CD4-positive, alpha-beta T cell treated with Interleukin-6 for 4 hours (primary cell): ENCODE measurements at regions not wholly inside any gene's neighbourhood (a gene's known extent, or its start where the extent isn't known, plus 50 kb on each side); places are given as distances from the start of the nearest gene placed in this dataset.
"Not testable (repeated sequence)": the region's sequence is repeated elsewhere in the genome, so short reads cannot be mapped to it uniquely, and the experiment has no call there.

Source experiments
- DNase-seq: peaks from one replicate; pipeline ENCODE4 v3.0.0-alpha.2; 2020; ENCODE audit warnings: mixed read lengths

GRCh38 chr14:34171431-34172172 lies 220.7 kb upstream of the EGLN3 start:
- no peak for DNase-seq

GRCh38 chr14:34170882-34171281 lies 220.0 kb upstream of the EGLN3 start:
- DNase-seq: no peak

DNA sequence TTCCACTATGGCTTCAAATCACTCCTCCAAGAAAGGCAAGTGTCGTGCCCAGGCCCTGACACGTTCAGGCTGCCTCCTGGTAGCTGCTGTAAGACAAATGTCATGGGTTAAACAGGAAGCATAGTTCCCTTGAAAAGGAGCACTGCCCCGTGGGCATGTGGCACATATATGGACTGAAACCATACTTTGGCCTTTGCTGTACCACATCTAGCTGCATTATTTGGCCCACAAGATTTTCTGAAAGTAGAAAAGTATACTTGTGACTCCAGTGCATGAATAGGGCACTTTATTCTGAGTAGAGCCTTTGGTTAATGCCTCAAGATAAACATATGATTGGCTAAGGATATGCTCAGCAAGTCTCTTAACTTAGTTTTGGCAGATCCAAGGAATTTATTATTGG lies 218.7 kb upstream of the EGLN3 start:
- no peak for DNase-seq

GRCh38 chr14:34168656-34169055 lies 217.8 kb upstream of the EGLN3 start:
- no peak for DNase-seq

DNA sequence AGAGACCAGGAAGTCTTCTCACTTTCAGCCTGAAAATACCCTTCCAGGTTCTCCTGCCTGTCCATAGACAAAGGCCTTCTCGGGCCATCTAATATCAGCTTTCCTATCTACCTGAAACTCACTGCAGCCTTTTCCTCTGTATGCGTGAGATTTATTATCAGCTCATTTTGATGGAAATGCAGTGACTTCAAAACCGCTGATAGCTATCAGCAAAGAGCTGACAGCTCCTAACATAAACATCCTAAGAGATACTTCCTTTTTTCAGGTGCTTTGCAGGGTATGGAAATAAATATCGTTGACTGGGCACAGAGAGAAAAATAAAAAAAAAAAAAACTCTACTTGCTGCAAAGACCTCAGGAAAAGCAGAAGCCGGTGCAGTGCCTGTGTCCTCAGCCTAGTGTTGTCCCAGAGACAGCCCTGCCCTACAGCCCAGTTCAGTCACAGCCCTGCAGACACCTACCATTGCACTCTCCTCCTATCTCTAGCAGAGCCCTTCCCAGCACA lies 215.0 kb upstream of the EGLN3 start:
- no peak for DNase-seq

DNA sequence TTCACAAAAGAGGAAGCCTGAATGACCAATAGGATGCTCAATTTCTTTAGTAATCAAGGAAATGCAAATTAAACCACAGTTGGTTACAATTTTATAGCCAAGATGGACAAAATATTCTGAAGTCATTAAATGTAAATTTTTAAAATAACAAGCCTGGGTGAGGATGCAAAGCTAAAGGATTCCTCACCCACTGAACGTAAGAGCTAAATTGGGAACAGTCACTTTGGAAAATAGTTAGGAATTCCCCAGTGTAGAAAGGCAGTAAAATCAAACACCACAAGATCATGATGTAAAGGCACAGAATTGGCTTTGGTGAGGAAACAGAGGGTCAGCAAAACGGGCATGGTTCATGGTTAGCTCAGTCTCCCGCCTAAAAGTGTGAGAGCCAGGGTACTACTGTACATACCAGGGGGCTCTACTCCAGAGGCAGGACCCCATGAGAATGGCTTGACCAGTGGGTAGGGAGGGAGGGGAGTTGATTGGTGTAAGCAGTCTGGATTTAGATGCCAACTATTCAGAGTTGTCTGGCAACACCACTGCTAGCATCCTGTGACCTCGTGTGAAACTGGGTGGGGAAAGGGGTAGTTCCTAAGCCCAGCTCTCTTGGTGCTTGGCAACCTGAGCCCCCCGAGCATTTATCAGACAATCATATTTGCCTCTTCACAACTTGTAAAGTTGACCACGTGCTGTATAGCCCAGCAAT lies 213.4 kb upstream of the EGLN3 start:
- no peak for DNase-seq

DNA sequence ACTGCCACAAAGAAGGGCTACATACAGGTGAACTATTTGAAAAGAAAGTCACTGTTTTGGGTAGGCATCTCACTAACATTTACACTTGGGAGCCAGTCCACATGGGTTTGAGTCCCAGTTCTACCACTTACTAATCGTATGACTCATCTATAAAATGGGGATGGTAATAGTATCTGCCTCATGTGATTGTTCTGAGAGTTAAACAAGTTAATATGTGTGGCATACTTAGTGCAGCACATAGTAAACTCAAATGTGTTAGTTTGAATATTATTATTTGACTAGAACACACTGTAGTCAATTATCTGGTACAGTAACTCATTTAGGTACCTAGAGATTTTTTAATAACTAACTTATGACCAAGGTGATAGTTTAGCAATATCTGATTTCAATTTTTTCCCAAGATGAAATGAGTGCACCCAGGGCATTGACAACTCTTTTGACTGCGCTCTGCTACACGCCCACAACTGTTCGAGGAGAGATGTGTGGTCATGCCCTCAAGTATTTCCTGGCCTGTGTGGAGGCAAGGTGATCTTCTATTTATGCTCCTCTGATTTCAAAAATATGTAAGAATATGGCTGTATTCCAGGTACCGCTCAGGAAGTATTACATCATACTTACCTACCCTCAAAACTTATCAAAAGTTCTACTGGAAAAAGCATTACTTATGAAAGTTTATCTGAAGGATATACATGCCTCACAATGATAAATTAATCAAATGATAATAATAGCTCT lies 210.6 kb upstream of the EGLN3 start:
- DNase-seq: peak; percentile 14

DNA sequence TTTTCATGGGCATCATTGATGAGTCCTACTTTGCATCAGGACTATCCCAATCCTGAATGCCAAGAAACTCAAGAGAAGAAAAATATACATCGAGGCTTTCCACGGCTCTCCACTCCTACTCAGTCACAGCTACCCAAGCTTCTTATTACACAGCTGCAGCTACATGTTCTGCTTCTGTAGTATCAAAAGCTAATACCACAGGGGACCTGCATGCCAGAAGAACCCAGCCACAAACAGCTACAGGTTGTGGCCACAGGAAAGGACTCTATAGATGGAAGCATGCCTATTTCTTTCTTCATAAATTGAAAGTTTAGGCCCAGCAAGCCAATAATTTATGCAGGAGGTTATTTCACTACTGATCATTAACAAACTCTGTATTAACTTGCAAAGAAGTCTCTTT lies 209.7 kb upstream of the EGLN3 start:
- DNase-seq: no peak

GRCh38 chr14:34157651-34158050 lies 206.8 kb upstream of the EGLN3 start:
- no peak for DNase-seq

- no peak for DNase-seq
These were observed 196.6 kb upstream of the EGLN3 start for GRCh38 chr14:34147461-34147860.

DNA sequence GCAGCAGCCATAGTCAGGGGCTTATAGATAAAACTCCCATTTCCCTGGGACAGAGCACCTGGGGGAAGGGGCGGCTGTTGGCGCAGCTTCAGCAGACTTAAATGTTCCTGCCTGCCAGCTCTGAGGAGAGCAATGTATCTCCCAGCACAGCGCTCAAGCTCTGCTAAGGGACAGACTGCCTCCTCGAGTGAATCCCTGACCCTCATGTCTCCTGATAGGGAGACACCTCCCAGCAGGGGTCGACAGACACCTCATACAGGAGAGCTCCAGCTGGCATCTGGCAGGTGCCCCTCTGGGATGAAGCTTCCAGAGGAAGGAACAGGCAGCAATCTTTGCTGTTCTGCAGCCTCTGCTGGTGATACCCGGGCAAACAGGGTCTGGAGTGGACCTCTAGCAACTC lies 189.3 kb upstream of the EGLN3 start:
- DNase-seq: not testable (repeated sequence)

DNA sequence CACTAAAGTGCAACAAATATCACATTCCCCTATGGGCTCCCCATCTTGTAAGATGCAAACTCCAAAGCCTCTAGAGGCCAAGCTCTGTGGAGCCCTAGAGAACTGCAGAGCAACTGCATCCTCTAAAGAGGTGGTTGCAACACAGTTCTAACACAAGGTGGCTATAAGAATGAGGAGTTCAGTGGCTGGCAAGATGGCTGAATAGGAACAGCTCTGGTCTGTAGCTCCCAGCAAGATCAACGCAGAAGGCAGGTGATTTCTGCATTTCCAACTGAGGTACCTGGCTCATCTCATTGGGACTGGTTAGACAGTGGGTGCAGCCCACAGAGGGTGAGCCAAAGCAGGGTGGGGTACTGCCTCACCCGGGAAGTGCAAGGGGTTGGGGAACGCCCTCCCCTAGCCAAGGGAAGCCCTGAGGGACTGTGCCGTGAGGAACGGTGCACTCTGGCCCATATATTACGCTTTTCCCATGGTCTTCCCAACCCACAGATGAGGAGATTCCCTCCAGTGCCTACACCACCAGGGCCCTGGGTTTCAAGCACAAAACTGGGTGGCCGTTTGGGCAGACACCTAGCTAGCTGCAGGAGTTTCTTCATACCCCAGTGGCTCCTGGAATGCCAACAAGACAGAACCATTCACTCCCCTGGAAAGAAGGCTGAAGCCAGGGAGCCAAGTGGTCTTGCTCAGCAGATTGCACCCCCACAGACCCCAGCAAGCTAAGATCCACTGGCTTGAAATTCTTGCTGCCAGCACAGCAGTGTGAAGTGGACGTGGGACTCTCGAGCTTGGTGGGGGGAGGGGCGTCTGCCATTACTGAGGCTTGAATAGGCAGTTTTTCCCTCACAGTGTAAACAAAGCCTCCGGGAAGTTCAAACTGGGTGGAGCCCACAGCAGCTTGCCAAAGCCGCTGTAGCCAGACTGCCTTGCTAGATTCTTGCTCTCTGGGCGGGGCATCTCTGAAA lies 188.6 kb upstream of the EGLN3 start:
- DNase-seq: not testable (repeated sequence)

DNA sequence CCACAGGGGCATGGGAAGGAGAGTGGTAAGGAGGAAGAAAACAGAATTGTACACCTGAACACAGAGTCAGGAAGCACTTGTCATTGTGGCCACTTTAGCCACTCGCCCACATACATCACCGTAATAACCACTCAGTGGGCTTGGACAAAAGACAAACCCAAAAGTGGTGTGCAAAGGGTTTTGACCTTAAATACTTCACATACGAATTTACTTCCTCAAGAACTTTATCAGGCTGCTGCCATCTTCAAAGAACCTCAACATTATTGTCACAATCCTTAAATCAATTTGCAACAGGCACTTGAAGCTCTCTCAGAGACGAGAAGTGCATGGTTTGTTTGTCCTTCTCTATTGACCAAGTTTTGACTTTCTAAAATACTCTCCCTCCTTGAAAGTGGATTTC lies 187.3 kb upstream of the EGLN3 start:
- no peak for DNase-seq

GRCh38 chr14:34137001-34137745 lies 186.3 kb upstream of the EGLN3 start:
- no peak for DNase-seq

- DNase-seq: no peak
These were observed 184.6 kb upstream of the EGLN3 start for GRCh38 chr14:34135492-34135891.

DNA sequence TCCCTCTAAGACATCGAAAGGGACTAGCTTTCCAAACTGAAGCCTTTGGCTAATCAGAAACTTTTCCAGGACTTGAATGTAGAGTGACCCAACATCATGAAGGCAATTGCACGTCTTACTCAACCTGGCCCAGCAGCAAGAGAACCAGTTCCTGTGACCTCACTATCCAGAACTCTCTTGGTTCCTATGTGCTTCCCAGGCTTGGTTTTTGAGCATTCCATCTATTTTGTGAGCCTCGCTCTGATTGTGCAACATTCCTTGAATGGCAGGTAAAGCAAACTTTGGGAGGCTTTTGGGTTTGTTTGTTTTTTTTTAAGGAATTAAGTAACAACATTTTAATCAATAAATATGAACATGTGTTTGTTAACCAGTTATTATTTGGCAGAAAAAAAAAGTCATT lies 183.6 kb upstream of the EGLN3 start:
- DNase-seq: no peak

DNA sequence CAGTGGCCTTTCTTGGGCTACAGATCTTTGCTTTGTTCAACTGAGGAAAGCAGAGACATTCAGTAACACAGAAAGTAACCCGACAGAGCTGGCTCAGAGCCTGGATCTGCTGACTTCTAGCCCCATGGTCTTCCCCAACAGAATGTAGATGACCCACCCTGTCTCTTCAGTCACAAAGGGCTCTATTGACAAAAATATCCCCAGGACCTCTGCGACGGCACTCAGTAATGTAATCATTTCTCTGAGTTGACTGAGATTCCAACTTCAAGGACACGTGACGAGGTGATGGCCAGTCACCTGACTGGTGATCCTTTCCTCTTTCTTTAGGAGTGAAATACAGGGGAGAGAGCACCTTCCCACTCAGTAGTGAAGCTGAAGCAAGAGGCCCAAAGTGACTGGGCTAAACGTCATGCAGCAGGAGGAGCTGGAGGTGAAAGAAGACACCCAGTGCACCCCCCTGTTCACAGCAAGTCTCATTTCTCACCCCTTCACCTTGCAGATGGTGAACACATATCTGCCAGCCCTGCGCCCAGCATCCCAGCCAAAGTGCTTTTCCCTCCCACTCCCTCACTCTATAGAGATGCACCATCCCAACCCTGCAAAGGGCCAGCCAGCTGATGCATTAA lies 179.2 kb upstream of the EGLN3 start:
- no peak for DNase-seq

GRCh38 chr14:34128665-34129064 lies 177.8 kb upstream of the EGLN3 start:
- no peak for DNase-seq

GRCh38 chr14:34126586-34126985 lies 175.7 kb upstream of the EGLN3 start:
- no peak for DNase-seq

- no peak for DNase-seq
These were observed 173.7 kb upstream of the EGLN3 start for GRCh38 chr14:34124585-34124984.

GRCh38 chr14:34122650-34123049 lies 171.8 kb upstream of the EGLN3 start:
- no peak for DNase-seq
